HG03066 (cell line): ENCODE measurements at regions not wholly inside any gene's neighbourhood (a gene's known extent, or its start where the extent isn't known, plus 50 kb on each side); places are given as distances from the start of the nearest gene placed in this dataset.
"Not testable (repeated sequence)": the region's sequence is repeated elsewhere in the genome, so short reads cannot be mapped to it uniquely, and the experiment has no call there.

Experiments used
- ATAC-seq: cut with Tn5 transposase; IDR thresholded peaks from one replicate; pipeline ENCODE4 v1.9.1; 2021; ENCODE audit warnings: low read depth; ENCODE audit not compliant: unreplicated experiment

- ATAC-seq: no peak
These were observed 831.0 kb downstream of the C12orf50 start for GRCh38 chr12:87198181-87198580.

DNA sequence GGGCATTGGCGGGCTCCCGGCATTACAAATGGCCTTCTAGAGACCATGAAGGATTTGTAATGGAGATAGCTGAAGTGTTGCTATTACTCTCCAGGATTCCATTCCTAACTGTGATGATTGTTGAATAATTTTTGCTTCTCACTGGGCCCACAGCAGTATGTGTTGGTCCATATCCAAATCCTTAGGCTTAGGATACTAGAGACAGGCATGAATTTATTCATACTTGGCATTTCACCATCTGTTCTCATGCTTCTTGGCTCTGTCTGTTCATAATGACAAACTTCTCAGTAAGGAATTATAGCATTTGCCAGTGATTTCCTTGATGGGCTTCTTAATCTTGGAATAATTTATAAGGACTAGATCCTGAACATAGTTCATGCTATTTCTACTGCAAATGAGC lies 832.9 kb downstream of the C12orf50 start:
- ATAC-seq: no peak

- not testable (repeated sequence) for ATAC-seq
These were observed 834.8 kb downstream of the C12orf50 start for GRCh38 chr12:87194389-87194788.

- no peak for ATAC-seq
These were observed 843.8 kb downstream of the C12orf50 start for GRCh38 chr12:87185367-87185766.

DNA sequence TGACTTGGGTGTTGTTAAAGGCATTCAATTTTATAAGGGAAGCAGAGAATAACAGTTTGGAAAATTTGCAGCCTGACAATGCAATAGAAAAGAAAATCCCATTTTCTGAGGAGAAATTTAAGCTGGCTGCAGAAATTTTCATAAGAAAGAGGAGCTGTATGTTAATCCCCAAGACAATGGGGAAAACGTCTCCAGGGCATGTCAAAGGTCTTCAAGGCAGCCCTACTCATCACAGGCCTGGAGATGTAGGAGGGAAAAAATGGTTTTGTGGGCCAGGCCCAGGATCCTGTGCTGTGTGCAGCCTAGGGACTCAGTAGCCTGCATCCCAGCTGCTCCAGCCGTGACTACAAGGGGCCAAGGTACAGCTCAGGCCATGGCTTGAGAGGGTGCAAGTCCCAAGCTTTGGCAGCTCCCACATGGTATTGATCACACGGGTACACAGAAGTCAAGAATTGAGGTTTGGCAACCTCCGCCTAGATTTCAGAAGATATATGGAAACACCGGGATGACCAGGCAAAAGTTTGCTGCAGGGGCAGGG lies 846.4 kb downstream of the C12orf50 start:
- no peak for ATAC-seq

GRCh38 chr12:87171356-87171755 lies 857.8 kb downstream of the C12orf50 start:
- ATAC-seq: no peak

- ATAC-seq: no peak
These were observed 860.2 kb downstream of the C12orf50 start for GRCh38 chr12:87169010-87169409.

DNA sequence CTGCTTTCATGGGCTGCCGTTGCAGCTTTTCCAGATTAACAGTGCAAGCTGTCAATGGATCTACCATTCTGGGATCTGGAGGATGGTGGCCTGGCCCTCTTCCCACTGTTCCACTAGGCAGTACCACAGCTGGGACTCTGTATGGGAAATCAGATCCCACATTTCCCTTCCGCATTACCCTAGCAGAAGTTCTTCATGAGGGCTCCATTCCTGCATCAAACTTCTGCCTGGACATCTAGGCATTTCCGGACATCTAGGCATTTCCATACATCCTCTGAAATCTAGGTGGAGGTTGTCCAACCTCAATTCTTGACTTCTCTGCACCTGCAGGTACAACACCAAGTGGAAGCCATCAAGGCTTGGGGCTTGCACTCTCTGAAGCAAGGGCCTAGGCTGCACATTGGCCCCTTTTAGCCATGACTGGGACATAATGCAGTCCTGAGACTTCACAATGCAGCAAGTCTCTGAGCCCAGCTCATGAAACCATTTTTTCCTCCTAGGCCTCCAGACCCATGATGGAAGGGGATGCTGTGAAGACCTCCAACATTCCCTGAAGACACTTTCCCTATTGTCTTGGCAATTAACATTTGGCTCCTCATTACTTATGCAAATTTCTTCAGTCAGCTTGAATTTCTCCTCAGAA lies 863.3 kb downstream of the C12orf50 start:
- no peak for ATAC-seq

DNA sequence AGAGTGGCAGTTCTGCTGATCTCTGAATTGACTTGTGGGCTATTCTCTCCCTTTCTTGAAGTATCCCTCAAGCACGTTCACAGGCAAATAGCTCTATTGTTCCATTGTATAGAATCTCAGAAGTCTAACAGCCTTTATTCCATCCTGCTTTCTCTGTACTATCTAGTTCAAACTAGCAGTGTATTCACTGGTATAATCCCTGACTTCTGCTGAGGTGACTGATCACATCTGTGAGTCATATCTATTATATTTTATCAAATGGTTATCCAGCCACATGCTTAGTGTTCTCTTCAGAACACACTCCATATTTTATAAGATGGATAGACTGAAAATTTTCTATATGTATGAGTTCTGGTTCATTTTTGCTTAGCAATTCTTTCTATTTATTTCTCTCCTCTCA lies 866.1 kb downstream of the C12orf50 start:
- no peak for ATAC-seq

GRCh38 chr12:87160848-87161601 lies 868.2 kb downstream of the C12orf50 start:
- no peak for ATAC-seq

DNA sequence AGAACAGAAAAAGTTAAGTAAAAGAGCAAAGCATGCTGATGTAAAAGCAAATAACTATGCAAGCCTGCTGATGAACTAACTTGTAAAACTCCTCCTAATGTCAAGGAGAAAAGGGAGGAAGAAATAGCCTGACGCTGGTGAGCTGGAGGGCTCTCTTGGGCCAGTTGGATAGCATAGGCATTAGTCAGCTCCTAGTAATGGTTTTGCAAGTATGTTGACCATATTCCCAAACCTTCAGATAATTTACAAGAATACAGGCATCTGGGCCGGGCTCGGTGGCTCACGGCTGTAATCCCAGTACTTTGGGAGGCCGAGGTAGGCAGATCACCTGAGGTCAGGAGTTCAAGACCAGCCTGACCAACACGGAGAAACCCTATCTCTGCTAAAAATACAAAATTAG lies 871.4 kb downstream of the C12orf50 start:
- ATAC-seq: no peak

GRCh38 chr12:87155621-87156020 lies 873.6 kb downstream of the C12orf50 start:
- ATAC-seq: no peak

DNA sequence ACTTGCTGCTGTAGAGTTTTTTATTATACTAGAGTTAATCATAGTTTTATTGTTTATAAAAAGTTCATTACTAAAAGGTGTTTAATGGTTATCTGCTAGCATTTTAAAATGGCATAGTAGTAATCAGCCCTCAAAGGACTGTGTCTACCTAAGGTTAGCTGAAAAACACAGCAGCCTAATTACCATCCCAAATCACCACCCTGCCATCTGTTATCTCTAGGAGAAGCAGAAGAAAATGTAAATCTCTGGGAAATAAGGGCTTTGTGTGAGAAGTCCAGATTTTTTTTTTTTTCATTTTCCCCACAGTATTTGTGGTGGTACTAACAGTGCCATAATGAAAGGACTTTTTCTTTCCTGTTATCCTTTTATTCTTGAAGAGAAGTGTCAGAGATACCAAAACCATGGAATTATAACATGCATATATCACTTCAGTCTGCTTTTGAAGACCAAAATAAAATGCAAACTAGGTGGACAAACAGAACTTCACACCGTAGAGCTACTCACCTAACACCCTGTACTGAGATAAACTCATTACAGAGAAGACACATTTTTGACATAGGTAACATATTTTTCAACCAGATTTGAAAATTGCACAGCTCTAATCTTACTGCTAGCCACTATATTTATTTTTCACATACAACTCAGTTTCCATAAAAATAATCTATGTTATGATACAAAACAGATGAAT lies 876.2 kb downstream of the C12orf50 start:
- ATAC-seq: no peak

DNA sequence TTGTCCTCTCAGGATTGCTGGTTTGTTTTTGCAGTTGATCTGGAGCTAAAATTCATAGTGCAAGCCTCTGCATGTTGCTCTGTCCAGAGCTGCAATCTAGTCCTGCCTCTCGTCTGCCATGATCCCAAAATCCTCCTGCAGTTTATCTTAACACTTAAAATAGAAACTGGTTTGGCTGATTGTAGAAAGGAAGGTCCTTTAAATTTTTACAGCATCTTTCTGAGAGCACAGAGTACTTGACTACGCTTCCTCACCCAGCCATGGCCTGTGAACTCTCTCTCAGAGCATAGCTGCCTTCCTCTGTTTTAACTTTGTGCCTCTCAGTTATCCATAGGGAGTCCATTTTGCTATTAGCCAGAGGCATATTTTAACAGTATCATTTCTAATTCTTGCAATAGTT lies 877.1 kb downstream of the C12orf50 start:
- no peak for ATAC-seq

DNA sequence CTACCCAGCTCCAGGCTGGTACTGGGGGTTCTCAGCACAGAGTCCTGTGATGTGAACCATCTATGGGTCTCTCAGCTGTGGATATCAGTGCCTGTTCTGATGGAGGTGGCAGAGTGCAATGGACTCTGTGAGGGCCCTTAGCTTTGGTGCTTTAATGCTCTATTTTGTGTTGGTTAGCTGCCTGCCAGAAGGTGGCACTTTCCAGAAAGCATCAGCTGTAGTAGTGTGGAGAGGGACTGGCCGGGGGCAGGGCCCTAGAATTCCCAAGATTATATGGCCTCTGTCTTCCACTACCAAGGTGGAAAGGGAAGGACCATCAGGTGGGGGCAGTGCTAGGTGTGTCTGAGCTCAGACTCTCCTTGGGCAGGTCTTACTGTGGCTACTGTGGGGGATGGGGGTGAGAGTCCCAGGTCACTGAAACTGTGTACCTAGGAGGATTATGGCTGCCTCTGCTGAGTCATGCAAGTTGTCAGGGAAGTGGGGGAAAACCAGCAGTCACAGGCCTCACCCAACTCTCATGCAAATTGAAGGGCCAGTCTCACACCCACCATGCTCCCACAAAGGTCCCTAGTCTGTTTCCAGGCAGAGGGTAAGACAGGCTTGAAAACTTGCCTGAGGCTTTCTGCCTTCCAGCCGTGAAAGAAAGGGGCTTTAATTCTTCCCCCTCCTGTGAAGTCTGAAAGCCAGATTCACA lies 878.1 kb downstream of the C12orf50 start:
- no peak for ATAC-seq

DNA sequence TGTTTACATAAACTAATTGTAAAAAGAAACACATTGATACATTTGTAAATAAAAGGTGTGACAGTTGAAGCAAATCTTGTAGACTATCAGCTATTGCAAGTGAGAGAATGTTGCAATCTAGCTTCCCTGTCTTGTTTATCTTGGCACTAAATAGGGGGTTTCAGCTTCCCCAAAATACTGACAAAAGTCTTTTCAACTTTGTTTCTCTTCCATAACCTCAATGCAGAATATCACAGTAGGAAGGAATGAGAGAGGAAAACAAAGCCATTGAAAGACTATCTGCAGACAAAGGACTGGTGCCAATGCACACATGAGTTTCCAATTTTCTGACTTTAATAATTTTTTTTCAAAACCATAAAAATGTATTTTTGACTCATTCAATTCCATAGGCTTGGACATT lies 886.2 kb upstream of the MGAT4C start:
- ATAC-seq: no peak

DNA sequence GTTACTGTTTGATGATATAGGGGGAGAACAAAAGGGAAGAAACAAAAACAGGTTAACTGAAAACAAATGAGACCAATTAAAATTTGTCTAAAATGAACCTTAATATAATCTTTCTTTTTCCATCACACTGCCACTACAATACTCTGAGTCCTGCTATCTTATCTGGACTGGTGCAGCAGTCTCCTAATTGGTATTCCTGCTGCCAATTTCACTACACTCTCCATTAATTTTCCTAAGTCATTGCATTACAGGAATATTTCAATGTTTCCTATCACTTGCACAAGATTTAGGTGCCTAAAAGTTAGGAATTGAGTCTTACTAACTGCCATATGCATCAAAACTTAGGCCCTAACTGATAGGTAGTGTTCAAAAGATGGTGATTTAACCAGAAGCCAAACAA lies 884.9 kb upstream of the MGAT4C start:
- ATAC-seq: no peak

DNA sequence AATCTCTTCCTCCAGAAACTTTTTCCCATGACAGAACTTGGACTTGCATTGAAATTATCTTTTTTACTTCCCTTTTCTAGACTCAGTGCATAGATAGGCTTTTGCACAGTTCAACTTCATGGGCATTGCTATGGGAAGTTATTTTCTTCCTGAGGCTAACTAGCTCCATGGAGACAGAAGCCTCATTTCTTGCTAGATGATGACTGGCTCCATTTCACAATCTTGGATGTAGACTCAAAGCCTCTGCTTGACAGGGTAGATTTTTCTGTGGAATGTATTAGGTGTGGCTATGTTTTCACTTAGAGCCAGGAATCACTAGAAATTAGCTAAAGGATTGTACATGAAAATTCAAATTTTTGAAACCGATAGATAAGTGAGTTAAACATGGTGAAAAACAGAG lies 884.1 kb upstream of the MGAT4C start:
- no peak for ATAC-seq

GRCh38 chr12:87137220-87137619 lies 881.0 kb upstream of the MGAT4C start:
- ATAC-seq: no peak

GRCh38 chr12:87136330-87136976 lies 880.3 kb upstream of the MGAT4C start:
- no peak for ATAC-seq
